ENCODE measurements at regions not wholly inside any gene's neighbourhood (a gene's known extent, or its start where the extent isn't known, plus 50 kb on each side); places are given as distances from the start of the nearest gene placed in this dataset.

DNA sequence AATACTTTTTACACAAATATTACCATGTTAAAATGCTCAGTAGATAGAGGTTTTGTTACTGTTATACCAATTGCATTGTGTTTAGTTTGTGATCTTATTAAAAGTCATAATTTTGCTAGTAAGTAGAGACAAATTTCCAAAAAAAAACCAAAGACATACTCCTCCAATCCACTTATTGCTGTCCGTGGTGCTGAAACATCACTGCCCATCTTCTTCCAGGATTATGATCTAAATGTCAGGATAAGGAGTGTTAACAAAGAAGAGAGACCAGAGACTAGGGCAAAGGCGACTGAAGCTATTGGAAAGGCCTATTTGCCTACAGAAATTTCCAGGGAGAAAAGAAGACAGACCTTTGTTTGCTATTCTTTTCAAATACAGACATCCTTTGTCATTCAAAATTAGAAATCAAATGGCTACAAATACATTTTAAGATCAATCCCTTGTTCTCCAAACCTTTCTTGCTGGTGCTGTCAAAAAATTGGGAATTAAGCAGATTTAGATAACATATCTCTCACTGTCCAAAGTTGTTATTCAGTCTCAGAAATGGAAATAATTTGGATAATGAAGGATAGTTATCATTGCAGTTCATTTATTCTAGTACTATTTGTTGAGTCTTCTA is 199.7 kb downstream of the C11orf91 start:
- no peak overlapping the region for H3K4me3 ChIP-seq (ENCODE audit: low read depth, low read length)
- no peak for TF ChIP-seq MAX (IDR thresholded peaks at IDR 0.05; ENCODE audit: low read depth, low read length)
- TF ChIP-seq, protein P1, sequence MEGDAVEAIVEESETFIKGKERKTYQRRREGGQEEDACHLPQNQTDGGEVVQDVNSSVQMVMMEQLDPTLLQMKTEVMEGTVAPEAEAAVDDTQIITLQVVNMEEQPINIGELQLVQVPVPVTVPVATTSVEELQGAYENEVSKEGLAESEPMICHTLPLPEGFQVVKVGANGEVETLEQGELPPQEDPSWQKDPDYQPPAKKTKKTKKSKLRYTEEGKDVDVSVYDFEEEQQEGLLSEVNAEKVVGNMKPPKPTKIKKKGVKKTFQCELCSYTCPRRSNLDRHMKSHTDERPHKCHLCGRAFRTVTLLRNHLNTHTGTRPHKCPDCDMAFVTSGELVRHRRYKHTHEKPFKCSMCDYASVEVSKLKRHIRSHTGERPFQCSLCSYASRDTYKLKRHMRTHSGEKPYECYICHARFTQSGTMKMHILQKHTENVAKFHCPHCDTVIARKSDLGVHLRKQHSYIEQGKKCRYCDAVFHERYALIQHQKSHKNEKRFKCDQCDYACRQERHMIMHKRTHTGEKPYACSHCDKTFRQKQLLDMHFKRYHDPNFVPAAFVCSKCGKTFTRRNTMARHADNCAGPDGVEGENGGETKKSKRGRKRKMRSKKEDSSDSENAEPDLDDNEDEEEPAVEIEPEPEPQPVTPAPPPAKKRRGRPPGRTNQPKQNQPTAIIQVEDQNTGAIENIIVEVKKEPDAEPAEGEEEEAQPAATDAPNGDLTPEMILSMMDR (IDR thresholded peaks at IDR 0.05; ENCODE audit: low read depth, low read length): no peak
- TF ChIP-seq POLR2A (IDR thresholded peaks at IDR 0.05; ENCODE audit: extremely low read depth, insufficient read length): no peak
- no peak for TF ChIP-seq MYC (IDR thresholded peaks at IDR 0.05; ENCODE audit: low read depth, low read length)
- DNase-seq (ENCODE audit: low read depth): peak; percentile 33

DNA sequence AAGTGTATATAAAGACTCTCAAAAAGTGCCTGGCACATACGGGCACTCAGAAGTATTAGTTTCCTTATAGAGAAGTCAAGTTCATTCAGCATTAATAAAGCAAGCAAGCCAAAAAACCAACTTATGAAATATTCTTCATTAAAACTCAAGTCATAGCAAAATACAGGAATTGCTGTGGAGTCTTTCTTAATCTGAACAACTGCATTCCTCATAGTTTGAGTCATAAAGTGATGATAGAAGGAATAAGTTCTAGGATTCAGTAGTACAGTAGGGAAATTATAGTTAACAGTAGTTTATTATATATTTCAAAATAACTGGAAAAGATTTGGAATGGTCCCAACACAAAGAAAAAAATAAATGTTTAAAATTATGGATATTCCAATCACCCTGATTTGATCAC is 200.3 kb downstream of the C11orf91 start:
- DNase-seq (ENCODE audit: low read depth): no peak
- H3K4me3 ChIP-seq (ENCODE audit: low read depth, low read length): no peak overlapping the region
- TF ChIP-seq, protein P1 (IDR thresholded peaks at IDR 0.05; ENCODE audit: low read depth, low read length): no peak

GRCh38 chr11:33492596-33492995 is 208.0 kb downstream of the C11orf91 start:
- TF ChIP-seq MAX (IDR thresholded peaks at IDR 0.05; ENCODE audit: low read depth, low read length) (no peak), MYC (IDR thresholded peaks at IDR 0.05; ENCODE audit: low read depth, low read length) (no peak), POLR2A (IDR thresholded peaks at IDR 0.05; ENCODE audit: extremely low read depth, insufficient read length) (no peak)
- TF ChIP-seq, protein P1 (IDR thresholded peaks at IDR 0.05; ENCODE audit: low read depth, low read length): no peak
- DNase-seq (ENCODE audit: low read depth): no peak
- H3K4me3 ChIP-seq (ENCODE audit: low read depth, low read length): no peak overlapping the region

GRCh38 chr11:33490842-33491370 is 209.7 kb downstream of the C11orf91 start:
- TF ChIP-seq POLR2A (IDR thresholded peaks at IDR 0.05; ENCODE audit: extremely low read depth, insufficient read length) (no peak), MYC (IDR thresholded peaks at IDR 0.05; ENCODE audit: low read depth, low read length) (no peak), MAX (IDR thresholded peaks at IDR 0.05; ENCODE audit: low read depth, low read length) (no peak)
- TF ChIP-seq, protein P1 (IDR thresholded peaks at IDR 0.05; ENCODE audit: low read depth, low read length): no peak
- H3K4me3 ChIP-seq (ENCODE audit: low read depth, low read length): no peak overlapping the region
- no peak for DNase-seq (ENCODE audit: low read depth)

GRCh38 chr11:33488971-33489370 is 211.7 kb downstream of the C11orf91 start:
- TF ChIP-seq MAX (IDR thresholded peaks at IDR 0.05; ENCODE audit: low read depth, low read length) (no peak), POLR2A (IDR thresholded peaks at IDR 0.05; ENCODE audit: extremely low read depth, insufficient read length) (no peak)
- no peak overlapping the region for H3K4me3 ChIP-seq (ENCODE audit: low read depth, low read length)
- no peak for DNase-seq (ENCODE audit: low read depth)

- TF ChIP-seq MAX (IDR thresholded peaks at IDR 0.05; ENCODE audit: low read depth, low read length): no peak
- no peak for TF ChIP-seq MYC (IDR thresholded peaks at IDR 0.05; ENCODE audit: low read depth, low read length)
- no peak for TF ChIP-seq POLR2A (IDR thresholded peaks at IDR 0.05; ENCODE audit: extremely low read depth, insufficient read length)
- TF ChIP-seq, protein P1 (IDR thresholded peaks at IDR 0.05; ENCODE audit: low read depth, low read length): no peak
- DNase-seq (ENCODE audit: low read depth): no peak
- H3K4me3 ChIP-seq (ENCODE audit: low read depth, low read length): no peak overlapping the region
These were observed 220.0 kb downstream of the C11orf91 start for GRCh38 chr11:33480626-33481025.

All from NB4 (cell line).